CD1c-positive myeloid dendritic cell (primary cell): ENCODE measurements at regions not wholly inside any gene's neighbourhood (a gene's known extent, or its start where the extent isn't known, plus 50 kb on each side); places are given as distances from the start of the nearest gene placed in this dataset.

Experiments
- DNase-seq: peaks from one replicate; pipeline ENCODE4 v3.0.0-alpha.2; 2016; ENCODE audit errors: extremely low spot score

DNA sequence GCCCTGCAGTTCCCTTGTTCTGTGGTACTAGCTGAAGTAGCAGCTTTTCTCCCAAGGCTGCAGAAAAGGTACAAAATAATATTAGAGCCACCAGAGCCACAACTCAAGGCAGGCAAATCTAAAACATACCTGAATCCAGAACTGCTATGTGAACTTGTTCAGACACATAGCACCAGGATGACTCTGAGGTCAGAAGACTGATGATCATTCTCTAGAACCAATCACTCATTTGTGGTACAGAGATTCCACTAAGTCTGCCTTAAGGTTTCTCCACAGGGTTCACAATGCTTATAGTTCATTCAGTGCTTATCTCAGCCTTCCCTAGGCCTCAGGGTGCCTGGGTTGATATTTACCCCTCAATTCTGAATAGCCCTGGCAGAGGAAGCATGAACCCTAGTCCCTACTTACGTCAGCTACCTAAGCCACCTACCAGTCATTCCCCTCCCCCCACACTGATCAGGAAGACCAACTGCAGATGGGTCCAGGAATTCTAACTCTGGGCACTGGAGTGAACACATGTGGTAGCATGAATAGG lies 140.9 kb upstream of the MOCS1 start:
- DNase-seq: no peak

DNA sequence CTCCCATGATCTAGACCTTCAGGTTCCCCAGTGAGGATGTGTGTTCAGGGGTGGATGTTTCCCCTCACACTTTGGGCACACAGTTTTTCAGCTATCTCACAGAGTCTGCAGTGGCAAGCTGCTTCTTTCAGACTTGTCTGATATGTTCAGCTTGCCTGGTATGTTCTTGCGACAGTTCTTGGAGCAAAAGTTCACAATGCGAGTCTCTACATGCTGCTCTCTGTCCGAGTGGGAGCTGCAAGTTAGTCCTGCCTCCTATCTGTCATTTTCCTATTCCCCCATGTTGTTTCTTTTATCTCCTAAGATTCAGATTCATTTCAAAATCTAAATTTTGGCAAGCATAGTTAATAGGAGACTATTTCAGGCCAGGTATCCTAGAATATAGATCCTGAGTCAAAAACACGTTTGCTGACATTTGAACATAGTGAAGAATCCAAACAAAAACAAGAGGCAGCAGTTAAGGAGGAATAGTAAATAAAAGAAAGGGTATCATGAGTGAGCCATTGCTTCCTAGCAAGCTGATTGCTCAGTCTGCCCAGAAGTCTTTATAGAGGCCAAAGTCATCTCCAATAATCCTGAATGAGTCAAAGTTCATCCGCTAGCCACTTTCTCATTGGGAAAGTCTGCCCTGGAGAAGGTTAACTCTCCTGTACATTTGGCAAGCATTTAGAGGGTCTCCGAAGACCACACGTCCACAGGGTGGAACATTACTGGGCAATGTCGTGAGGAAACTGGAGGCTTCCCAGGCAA lies 140.2 kb upstream of the MOCS1 start:
- no peak for DNase-seq

DNA sequence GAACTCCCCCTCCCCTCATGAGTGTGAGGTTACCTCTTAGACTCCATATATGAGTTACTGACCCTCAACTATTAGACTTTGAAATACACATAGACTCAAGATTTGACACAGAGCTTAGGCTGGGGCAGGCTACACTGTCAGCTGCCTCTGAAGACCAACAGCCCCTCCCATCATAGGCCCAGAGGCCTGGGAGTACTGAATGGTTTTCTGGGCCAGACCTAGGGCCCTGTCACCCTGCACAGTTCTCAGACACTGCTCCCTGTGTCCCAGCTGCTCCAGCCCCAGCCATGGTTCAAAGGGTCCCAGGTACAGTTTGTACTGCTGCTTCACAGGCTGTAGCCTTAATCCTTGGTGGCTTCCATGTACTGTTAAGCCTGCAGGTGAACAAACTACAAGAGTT lies 132.1 kb upstream of the MOCS1 start:
- no peak for DNase-seq

DNA sequence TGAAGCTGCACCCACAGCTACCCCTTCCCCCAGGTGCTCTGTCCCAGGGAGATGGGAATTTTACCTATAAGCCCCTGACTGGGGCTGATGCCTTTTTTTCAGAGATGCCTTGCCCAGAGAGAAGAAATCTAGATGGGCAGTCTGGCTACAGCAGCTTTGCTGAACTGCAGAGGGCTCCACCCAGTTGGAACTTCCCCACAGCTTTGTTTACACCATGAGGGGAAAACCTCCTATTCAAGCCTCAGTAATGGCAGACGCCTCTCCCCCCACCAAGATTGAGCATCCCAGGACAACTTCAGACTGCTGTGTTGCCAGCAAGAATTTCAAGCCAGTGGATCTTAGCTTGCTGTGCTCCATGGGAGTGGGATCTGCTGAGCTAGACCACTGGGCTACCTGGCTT lies 122.6 kb upstream of the MOCS1 start:
- DNase-seq: no peak

DNA sequence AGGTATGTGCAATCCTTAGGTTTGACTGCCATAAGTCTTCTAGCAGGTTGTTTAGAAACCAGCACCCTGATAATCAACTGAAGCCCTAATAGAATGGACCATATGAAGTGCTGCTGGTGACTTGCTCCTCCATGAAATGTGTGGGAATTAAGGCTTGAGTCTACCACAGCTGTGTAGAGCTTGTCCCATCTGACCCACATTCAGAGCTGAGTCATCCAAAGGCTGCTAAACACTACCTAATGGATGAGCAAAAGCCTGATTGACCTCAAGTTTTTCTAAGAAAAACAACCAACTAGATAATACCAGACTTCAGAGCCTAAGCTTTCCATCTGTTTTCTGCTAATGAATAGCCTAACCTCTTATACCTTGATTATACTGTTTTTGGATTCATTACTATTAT lies 120.3 kb upstream of the MOCS1 start:
- DNase-seq: no peak

DNA sequence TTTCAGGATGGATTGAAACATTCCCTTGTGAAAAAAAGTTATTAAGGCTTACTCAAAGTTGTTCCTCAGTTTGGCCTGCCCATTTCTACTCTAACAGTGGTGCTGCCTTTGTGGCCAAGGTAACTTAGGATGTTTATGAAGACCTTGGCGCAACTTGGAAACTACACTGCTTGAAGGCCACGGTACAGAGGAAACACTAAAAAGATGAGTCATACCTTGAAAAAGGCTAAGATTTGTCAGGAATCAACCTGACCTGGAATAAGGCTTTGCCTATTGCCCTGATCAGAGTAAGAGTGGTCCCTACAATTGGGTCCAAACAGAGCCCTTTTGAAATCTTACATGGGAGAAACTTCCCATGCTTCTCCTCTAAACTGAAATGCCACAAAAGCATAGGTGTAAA lies 119.9 kb upstream of the MOCS1 start:
- no peak for DNase-seq

DNA sequence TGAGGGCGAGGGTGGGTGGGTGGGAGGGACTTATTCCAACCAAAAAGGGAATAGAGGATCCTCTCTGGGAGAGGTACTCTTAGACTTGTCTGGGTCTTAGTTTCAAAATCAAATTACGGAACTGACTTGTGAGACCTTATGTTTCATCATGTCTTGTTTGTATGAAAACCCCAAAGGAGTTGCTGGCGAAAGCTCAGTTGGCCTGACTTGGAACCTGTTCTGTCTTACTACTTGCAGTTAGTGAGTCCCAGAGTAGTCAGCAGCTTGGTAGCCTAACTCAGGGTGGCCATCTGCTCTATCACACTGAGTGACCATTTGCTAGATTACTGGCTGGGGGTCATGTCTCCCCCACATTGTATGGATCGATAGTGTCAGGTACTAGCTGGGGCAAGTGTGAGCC lies 114.9 kb upstream of the MOCS1 start:
- no peak for DNase-seq

DNA sequence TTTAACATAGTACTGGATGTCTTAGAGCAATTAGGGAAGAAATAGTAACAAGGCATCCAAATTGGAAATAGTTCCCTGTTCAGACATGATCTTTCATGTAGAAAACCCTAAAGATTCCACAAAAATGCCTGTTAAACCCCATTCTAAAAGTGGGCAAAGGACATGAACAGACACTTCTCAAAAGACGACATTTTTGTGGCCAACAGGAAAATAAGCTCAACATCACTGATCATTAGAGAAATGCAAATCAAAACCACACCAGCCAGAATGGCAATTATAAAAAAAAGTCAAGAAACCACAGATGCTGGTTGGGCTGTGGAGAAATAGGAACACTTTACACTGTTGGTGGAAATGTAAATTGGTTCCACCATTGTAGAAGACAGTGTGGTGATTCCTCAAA lies 109.9 kb upstream of the MOCS1 start:
- DNase-seq: no peak

DNA sequence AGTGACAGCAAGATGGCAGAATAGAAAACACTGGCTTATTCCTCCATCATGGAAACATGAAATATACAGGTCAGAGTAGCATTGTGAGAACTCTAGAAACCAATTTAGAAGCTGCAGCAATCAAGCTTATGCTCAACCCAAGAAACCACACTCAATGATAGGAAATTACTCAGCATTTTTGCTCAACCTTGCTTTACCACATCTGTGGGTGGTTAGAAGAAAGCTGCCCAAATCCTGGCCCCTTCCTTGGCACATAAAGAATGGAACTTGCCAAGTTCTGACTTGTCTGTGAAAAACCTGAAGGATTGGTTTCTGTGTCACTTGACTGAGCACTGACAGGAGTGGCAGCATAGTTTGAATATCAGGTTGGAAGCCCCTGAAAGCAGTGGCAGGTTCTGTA lies 108.0 kb upstream of the MOCS1 start:
- no peak for DNase-seq

DNA sequence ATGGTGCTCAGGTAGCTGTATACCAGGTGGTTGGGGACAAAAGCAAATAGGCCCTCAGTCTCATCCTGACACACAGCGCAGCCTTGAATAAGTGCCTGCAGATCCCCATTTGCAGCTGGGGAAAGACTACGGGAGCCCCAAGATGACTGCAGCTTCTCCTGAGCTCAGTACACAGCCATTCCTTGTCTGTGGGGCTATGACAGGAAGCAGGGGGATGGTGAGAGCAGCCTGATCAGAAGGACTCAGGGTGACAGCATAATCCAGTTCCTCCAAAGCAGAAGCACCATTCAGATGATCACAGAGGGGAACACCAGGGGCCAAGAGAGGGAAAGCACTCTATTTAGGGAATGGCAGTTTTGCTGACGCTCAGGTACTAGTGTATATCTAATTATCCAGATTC lies 104.8 kb upstream of the MOCS1 start:
- DNase-seq: no peak

DNA sequence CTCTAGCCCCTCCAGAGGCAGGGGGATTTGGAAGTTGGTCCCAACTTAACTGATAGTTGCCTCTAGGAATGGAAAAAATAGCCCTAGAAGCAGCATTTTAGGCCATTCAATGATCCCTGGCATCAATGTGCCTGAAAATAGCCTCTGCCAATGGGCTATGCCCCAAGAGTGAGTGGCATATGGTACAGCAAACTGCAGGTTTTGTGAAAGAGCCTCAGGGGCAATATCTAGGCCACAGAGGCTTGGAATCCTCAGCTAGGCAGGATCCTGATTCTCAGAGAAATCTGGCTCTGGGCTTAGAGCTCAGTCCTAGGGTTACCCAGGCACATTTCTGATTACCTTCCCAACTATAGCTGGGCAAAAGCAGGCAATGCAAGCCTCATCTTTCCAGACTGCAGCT lies 104.4 kb upstream of the MOCS1 start:
- no peak for DNase-seq

DNA sequence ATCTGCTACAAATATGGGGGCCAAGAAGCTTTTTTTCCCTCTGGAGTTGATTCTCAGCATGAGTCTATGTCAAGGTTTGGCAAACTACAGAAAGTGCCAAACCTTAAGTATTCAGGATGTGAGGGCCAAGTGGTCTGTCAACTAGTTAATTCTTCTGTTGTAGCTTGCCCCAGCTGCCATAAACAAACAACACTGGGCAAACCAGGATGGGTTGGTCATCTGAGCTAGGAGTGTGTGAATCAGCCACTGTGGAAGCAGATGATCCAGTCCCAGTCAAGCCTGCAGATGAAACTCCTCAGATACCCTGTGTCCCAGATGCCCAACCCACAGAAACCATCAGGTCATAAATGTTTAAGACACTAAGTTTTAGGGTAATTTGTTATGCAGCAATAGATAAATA lies 103.0 kb upstream of the MOCS1 start:
- DNase-seq: no peak

DNA sequence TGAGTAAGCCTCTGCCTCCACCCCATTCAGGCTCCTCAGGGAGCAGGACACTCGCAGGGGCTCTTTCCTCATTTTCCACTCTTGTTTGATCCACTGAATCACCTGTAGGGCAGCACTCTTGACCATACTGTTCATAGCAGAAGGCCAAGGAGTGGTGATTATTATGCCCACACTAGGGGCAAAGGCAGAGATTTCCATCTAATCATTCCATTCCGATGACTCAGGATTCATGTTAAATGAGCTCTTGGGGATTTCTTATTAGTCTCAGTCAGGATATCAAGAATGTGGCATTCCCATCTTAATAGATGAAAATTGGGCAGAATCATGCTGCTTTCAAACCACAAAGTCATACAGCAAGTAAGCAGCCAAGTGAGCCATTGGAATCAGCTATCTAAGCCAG lies 101.9 kb upstream of the MOCS1 start:
- no peak for DNase-seq

DNA sequence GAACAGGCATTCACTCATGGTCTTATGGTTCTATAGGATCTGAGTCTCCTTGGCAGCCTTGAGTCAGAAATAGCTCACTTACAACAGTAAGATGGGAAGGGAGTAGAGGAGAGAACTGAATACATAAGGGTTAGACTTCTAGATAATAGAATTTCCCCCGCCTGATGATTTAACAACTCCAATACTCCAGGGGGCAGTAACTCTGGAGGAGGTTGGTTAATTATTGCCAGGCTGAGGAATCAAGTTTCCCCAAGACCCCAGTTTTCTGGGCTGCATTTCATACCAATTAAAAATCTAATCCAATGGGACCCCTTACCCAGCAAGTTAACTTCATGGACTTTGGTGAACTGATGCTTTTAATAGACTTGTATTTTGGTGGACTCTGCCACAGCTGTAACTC lies 94.2 kb upstream of the MOCS1 start:
- no peak for DNase-seq

DNA sequence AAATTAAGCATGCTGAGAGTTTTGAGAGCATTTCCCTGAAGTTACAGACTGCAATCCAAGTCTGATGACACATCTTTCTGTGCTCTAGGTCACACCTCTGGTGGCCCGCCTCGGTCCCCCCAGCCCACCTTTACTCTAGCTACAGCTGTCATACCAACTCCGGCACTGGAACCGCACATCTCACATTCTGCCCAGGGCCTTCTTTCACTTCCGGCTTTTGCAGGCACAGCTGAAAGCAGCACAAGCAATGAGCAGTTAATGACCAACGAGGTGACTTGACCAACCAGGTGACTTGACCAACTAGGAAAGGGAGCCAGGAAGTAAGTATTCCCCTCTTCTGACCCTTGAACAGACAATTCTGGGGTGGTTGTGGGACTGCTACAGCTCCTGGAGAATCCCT lies 88.6 kb upstream of the MOCS1 start:
- no peak for DNase-seq

DNA sequence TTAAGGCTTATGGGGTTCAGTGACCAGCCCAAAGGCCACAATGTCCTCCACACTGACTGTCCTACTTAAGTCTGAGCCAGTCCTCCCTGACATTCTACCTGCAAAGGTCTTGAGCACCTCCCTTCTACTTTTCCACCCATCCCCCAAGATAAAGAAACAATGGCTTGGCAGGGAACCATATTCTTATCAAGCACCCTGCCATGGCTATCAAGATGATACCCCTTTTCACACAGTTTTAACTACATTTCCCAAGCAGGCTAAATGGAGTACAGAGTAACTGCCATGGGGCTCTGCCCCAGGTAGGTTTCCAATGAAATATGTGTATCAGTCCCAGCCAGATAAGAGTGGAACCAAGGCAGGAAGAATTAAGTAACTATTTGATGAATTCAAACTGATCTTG lies 85.9 kb upstream of the MOCS1 start:
- no peak for DNase-seq

DNA sequence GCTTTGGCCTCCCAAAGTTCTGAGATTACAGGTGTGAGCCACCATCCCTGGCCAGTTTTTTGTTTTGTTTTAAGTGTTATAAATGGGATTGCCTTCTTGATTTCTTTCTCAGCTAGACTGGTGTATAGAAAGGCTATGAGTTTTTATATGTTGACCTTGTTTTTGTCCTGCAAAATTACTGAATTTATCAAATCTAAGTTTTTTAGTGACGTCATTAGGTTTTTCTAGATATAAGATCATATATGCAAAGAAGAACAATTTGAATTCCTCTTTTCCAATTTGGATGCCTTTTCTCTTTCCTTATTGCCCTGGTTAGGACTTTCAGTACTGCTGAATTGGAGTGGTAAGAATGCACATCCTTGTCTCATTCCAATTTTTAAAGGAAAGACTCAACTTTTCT lies 81.3 kb upstream of the MOCS1 start:
- DNase-seq: no peak

DNA sequence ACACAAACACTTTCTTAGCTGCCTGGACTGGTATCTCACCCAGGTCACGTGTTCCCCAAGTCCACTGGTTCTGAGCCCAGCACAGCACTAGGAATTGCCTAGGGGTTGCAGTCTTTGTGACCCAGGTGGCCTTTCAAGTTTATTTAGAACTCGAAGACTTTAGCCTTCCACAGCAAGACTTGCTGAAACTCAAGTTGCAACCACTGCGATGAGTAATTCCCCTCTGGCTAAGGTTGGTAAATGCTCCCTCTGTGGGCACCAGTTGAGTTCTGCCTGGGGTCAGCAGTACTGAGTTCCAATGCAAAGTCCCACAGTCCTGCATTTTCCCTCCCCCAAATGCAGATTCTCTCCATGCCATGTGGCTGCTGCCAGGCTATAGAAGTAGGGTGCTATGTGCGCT lies 77.6 kb upstream of the MOCS1 start:
- no peak for DNase-seq

DNA sequence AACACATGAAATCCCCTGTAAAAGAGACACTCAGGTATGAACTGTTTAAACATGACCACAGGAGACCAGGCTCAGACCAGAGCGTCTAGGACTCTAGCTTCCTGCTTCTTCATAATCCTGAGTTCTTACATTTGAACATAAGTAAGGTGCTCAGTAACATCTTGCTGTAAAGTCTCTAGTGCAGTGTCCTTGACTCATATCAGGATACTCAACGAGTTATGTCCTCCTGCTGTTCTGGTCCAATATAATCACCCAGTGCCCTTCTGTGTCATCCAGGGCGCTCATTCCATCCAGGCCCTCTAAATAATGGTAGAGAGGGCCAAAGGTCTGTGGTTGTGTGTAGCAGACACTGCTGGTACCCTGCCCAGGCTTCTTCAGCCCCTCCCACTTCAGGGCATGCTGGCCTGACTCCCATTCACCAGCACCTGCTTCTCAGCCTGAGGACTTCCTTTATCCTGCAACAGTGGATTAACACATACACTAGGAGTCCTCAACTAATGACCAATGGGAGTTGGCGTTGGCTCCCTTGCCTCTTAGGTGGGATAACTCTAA lies 66.8 kb upstream of the MOCS1 start:
- no peak for DNase-seq

DNA sequence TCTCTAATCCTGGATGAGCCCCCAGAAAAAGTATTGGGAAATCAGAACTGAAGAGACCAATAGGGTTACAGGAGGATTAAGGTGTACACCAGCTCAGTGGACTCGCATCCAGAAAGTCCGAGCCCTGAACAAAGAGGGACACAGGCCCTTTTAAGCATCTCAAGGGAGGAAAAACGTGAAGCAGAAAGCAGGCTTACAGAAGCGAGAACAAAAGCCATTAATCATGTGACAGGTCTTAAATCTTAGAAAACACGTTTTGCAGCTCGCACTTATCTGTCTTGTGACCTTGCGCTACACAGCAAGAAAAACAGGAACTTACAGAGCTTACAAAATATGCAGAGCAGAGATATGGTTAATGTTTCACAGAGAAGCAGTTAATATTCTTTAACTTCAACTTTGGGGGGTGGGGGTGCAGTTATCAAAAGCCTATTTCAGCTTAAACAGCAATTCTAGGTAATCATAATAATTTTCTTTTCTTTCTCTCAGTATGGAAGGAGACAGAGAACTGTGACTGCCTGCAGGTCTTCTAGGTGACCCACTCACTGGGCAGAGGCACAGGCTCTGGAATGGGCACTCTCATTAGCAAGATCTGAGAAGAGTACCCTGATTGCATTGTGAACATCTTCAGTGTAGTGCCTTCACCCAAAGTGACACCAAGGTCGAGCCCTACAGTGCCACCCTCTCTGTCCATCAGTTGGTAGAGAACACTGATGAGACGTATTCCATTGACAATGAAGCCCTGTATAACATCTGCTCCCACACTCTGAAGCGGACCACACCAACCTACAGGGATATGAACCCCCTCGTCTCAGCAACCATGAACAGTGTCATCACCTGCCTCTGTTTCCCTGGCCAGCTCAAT lies 65.0 kb upstream of the MOCS1 start:
- DNase-seq: no peak

DNA sequence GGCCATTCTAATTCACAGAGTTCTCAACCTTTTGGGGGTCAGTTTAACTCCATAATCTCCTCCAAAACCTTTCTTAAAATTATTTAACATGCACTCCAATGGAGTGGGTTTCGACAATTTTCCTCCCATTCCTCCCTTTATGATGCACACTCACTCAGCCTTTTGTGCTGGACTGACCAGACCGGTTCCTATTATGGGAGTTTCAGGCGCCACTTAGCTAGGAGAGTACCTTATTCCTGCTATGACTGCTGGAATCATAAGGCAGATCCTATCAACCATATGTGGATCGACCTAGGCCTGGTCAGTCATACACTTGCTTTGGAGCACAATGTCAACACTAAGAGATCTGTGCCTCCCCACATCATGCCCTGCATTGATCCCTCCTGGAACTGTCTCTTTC lies 63.9 kb upstream of the MOCS1 start:
- no peak for DNase-seq

DNA sequence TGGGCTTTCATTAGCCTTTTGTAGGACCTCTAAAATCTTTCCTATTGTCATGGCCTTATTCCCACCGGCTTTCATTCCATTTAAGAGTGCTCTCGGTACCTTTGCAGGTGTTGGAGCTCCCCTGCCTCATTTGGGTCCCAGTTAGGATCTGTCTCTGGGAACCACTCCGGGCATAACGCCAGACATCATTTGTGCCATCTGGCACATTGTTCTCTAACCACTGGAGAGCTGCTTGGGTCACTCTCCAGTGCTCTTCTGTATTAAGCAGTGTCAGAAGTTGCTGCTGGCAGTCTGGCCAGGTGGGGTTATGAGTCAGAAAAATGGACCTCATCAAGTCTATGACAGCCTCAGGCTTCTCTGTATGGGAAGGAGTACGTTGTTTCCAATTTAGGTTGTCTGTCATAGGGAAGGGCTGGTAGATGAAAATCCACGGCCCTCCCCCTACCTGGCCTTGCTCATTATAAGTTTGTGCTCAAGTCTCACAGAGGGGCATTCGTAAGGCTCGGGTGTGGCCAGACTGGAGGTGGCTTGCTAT lies 62.9 kb upstream of the MOCS1 start:
- no peak for DNase-seq

DNA sequence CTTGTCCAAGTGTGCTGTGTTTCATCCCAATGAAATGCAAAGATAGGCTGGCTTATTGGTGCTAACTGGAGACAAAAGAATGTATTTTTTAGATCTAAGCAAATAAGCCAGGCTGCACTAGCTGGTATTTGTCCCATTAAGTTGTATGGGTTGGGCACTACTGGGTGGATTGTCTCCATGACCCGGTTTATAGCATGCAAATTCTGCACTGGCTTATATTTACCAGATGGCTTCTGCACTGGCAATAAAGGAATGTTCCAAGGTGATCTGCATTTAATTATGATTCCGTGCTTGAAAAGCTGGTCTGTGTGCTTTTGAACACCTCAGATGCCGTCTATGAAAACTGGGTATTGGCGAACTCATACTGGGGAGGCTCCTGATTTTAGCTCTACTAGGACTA lies 61.4 kb upstream of the MOCS1 start:
- no peak for DNase-seq
